B cell (primary cell): ENCODE measurements at regions not wholly inside any gene's neighbourhood (a gene's known extent, or its start where the extent isn't known, plus 50 kb on each side); places are given as distances from the start of the nearest gene placed in this dataset.

ENCODE experiments used
- CTCF ChIP-seq: fragments of 200-600 bp; IDR thresholded peaks from one replicate; pipeline ENCODE4 v1.8.0; 2022; ENCODE audit warnings: antibody characterized with exemption, mild to moderate bottlenecking
- EZH2 ChIP-seq: IDR thresholded peaks from 2 replicates; pipeline ENCODE4 v1.6.1; 2012; ENCODE audit warnings: borderline replicate concordance, low read depth, mild to moderate bottlenecking, moderate library complexity, low read length; ENCODE audit not compliant: insufficient read depth, poor library complexity, severe bottlenecking

GRCh38 chr6:149130508-149130907 is 187.0 kb upstream of the TAB2 start:
- TF ChIP-seq CTCF (no peak), EZH2 (no peak)
